CD4-positive, alpha-beta T cell (primary cell): ENCODE measurements at regions not wholly inside any gene's neighbourhood (a gene's known extent, or its start where the extent isn't known, plus 50 kb on each side); places are given as distances from the start of the nearest gene placed in this dataset.

ENCODE experiments used
- ATAC-seq: fragments of 200-7000 bp; cut with Tn5 transposase; one replicate; pipeline ENCODE4 v1.10.0; 2022; ENCODE audit warnings: mild to moderate bottlenecking; ENCODE audit not compliant: poor library complexity
- CTCF ChIA-PET: fragments of 350-600 bp; sonication (Branson Sonifier 250); formaldehyde crosslinking; loops from one replicate; lab custom pipeline; 2021; ENCODE audit warnings: antibody characterized with exemption, inconsistent platforms; lab: Charles Lee
- POLR2A ChIA-PET: fragments of 350-600 bp; sonication (Branson Sonifier 250); formaldehyde crosslinking; loops from one replicate; lab custom pipeline; 2021; ENCODE audit warnings: antibody characterized with exemption, inconsistent platforms; lab: Charles Lee
- DNase-seq, 14 experiments: peaks; one replicate each; pipeline ENCODE4 v3.0.0-alpha.2; 2013 to 2020; ENCODE audit warnings: mixed read lengths in 2 of 14
- H3K27ac ChIP-seq, 2 donors: one replicate each; pipeline versions ENCODE4 v1.5.1 to v1.7.0; 2013; ENCODE audit warnings: low read length in 2 of 2, low read depth in 1 of 2, mild to moderate bottlenecking in 1 of 2
- H3K27me3 ChIP-seq, 2 experiments: 1 replicate in 1 of 2; 2 replicates in 1 of 2; pipeline versions ENCODE4 v1.6.1 to v1.7.0; 2013; ENCODE audit warnings: low read length in 2 of 2, control low read depth in 1 of 2, mild to moderate bottlenecking in 1 of 2, moderate library complexity in 1 of 2; ENCODE audit not compliant: insufficient read depth in 2 of 2, control insufficient read depth in 1 of 2
- H3K36me3 ChIP-seq: one replicate; pipeline ENCODE4 v1.6.1; 2013; ENCODE audit warnings: low read length, control low read depth; ENCODE audit not compliant: insufficient read depth
- H3K4me1 ChIP-seq: one replicate; pipeline ENCODE4 v1.6.1; 2013; ENCODE audit warnings: low read length, control low read depth; ENCODE audit not compliant: insufficient read depth
- H3K4me3 ChIP-seq: one replicate; pipeline ENCODE4 v1.5.1; 2013; ENCODE audit warnings: mild to moderate bottlenecking, low read length, moderate library complexity
- H3K9me3 ChIP-seq, 2 experiments: 1 replicate in 1 of 2; 2 replicates in 1 of 2; pipeline versions ENCODE4 v1.6.1 to v1.7.0; 2013; ENCODE audit warnings: low read length in 2 of 2, mild to moderate bottlenecking in 2 of 2, control low read depth in 1 of 2, moderate library complexity in 1 of 2; ENCODE audit not compliant: control insufficient read depth in 1 of 2, insufficient read depth in 1 of 2
- H3K27ac Mint-ChIP-seq: one replicate; pipeline ENCODE4 v1.8.0; 2020; ENCODE audit warnings: mixed read lengths
- H3K27me3 Mint-ChIP-seq: one replicate; pipeline ENCODE4 v1.8.0; 2021; ENCODE audit warnings: mixed read lengths
- H3K36me3 Mint-ChIP-seq: one replicate; pipeline ENCODE4 v1.8.0; 2021; ENCODE audit warnings: low read depth, mixed read lengths
- H3K4me1 Mint-ChIP-seq: one replicate; pipeline ENCODE4 v1.8.0; 2021; ENCODE audit warnings: low read depth, mixed read lengths
- H3K4me3 Mint-ChIP-seq: one replicate; pipeline ENCODE4 v1.8.0; 2020; ENCODE audit warnings: mild to moderate bottlenecking, mixed read lengths
- H3K9me3 Mint-ChIP-seq: one replicate; pipeline ENCODE4 v1.8.0; 2020; ENCODE audit warnings: mixed read lengths
- intact Hi-C, 2 experiments: fragments of 100-400 bp; cut with DNase I in 1 of 2; cut with micrococcal nuclease in 1 of 2; formaldehyde crosslinking; loops; one replicate each; pipeline versions ENCODE4 v1.15.1 to v1.9.0; 2023 to 2025; cut with DNase I, micrococcal nuclease
- TF ChIP-seq, protein P1 (sequence below): fragments of 200-600 bp; IDR thresholded peaks from one replicate; pipeline ENCODE4 v1.8.0; 2022; ENCODE audit warnings: antibody characterized with exemption, mild to moderate bottlenecking

DNA sequence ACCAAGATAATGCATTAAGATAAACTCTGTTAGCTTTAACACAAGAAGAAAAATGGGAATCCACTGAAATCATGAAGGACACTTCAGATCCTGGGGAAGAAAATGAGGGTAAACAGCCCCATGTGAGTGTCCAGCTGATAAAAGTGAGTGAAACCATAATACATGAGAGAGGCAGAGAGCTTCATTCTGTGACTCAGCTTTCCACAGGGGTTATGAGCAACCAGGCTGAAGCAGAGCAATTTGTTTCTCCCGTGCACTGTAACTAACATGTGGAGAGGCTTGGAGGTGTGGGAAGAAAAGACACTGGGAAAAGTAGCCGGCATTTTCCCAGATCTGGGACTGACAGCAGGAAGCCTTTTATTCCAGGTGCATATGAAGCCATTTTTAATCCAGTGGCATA is 971.7 kb downstream of the ANKRD7 start:
- Mint-ChIP-seq H3K9me3 (no peaks in the 10 kb centered on the region), H3K4me3 (no peak overlapping the region), H3K36me3 (no peaks in the 10 kb centered on the region), H3K27me3 (no peaks in the 10 kb centered on the region), H3K4me1 (no peaks in the 10 kb centered on the region), H3K27ac (no peak overlapping the region)
- DNase-seq (no peak), ATAC-seq (no peak)
- H3K9me3 ChIP-seq = peaks cover 0 to 7% of the 10 kb centered on the region in 2 experiments
- no peak overlapping the region for H3K4me3 ChIP-seq
- no peaks in the 10 kb centered on the region for H3K4me1 ChIP-seq
- intact Hi-C loops = no loop called here
- TF ChIP-seq, protein P1, sequence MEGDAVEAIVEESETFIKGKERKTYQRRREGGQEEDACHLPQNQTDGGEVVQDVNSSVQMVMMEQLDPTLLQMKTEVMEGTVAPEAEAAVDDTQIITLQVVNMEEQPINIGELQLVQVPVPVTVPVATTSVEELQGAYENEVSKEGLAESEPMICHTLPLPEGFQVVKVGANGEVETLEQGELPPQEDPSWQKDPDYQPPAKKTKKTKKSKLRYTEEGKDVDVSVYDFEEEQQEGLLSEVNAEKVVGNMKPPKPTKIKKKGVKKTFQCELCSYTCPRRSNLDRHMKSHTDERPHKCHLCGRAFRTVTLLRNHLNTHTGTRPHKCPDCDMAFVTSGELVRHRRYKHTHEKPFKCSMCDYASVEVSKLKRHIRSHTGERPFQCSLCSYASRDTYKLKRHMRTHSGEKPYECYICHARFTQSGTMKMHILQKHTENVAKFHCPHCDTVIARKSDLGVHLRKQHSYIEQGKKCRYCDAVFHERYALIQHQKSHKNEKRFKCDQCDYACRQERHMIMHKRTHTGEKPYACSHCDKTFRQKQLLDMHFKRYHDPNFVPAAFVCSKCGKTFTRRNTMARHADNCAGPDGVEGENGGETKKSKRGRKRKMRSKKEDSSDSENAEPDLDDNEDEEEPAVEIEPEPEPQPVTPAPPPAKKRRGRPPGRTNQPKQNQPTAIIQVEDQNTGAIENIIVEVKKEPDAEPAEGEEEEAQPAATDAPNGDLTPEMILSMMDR = no peak
- ChIA-PET POLR2A (no interaction called here), CTCF (interaction anchor here (1.1 kb wide), 1 partner anchor 14 kb away, joined by 3 read pairs; no protein-coding TSS in a partner anchor)
- no peak overlapping the region for H3K27ac ChIP-seq
- H3K36me3 ChIP-seq = no peaks in the 10 kb centered on the region
- no peaks in the 10 kb centered on the region for H3K27me3 ChIP-seq

DNA sequence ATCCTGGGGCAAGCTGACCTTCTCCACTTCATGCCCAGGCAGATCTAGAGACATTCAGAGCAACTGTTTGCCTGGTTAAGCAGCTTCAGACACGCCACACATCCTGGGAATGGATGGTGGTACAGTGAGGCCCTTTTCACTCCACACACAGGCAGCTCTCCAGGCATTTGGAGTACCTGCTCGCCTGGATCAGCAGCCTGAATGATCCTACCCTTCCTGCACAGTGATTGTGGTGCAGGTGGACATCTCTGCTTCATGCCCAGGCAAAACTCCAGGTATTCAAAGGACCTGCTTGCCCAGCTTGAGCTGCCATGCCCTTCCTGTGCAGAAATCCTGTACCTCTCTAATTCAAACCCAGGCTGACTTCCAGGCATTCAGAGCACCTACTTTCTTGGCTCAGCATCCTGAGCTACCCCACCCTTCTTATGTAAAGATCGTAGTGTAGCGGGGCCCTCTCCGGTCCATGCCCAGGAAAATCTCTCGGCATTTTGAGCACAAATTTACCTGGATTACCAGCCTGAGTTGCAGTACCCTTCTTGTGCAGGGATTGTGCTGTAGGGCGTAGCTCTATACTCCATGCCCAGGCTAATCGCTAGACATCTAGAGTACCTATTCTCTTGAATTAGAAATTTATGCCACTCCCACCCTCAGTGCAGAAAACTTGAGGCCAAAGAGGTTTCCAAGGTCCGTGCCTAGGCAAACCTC is 972.8 kb downstream of the ANKRD7 start:
- Mint-ChIP-seq H3K27ac (no peak overlapping the region), H3K27me3 (no peaks in the 10 kb centered on the region), H3K4me3 (no peak overlapping the region), H3K36me3 (no peaks in the 10 kb centered on the region), H3K9me3 (no peaks in the 10 kb centered on the region), H3K4me1 (no peaks in the 10 kb centered on the region)
- ChIA-PET POLR2A (no interaction called here), CTCF (no interaction called here)
- no peak for ATAC-seq
- Histone ChIP-seq H3K36me3 (no peaks in the 10 kb centered on the region), H3K27ac (no peak overlapping the region), H3K9me3 (peaks cover 0 to 7% of the 10 kb centered on the region in 2 experiments), H3K27me3 (no peaks in the 10 kb centered on the region), H3K4me3 (no peak overlapping the region), H3K4me1 (no peaks in the 10 kb centered on the region)
- TF ChIP-seq, protein P1 = no peak
- intact Hi-C loops = no loop called here
- DNase-seq = no peak

DNA sequence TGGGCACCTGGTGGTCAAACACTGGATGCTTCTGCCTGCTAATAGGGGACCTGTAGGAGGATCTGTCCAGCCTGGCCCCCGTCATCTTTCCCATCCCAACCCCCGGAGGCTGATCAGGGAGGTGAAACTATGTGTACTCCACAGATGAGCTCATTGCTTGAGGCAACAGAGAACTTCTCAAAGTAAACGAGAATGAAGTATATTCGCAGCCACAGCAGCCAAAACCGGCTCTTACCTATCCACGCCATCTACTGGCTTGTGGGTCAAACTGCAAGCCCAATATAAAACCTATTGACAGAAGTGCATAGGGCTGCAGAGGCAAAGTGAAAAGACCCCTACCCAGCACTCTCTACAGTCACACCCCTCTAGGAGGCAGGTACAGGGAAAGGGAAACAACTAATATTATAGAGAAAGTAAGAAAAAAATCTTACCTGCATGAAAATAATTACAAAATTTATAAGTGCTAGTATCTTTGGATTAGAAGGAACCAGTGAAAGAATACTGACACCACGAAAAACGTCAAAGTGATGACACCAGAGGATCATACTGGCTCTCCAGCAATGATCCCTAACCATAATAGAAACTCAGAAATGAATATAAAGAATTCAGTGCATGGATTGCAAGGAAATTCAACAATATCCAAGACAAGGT is 973.5 kb downstream of the ANKRD7 start:
- no peaks in the 10 kb centered on the region for H3K27me3 Mint-ChIP-seq
- Histone ChIP-seq H3K36me3 (no peaks in the 10 kb centered on the region), H3K4me3 (no peak overlapping the region), H3K9me3 (peaks cover 0 to 7% of the 10 kb centered on the region in 2 experiments), H3K27ac (no peak overlapping the region), H3K4me1 (no peaks in the 10 kb centered on the region), H3K27me3 (no peaks in the 10 kb centered on the region)
- TF ChIP-seq, protein P1 = no peak
- no peaks in the 10 kb centered on the region for H3K36me3 Mint-ChIP-seq
- CTCF ChIA-PET = no interaction called here
- intact Hi-C loops = no loop called here
- POLR2A ChIA-PET = no interaction called here
- no peaks in the 10 kb centered on the region for H3K4me1 Mint-ChIP-seq
- H3K9me3 Mint-ChIP-seq = no peaks in the 10 kb centered on the region
- ATAC-seq = no peak
- DNase-seq = no peak
- no peak overlapping the region for H3K27ac Mint-ChIP-seq
- no peak overlapping the region for H3K4me3 Mint-ChIP-seq
